GM19240 (cell line): ENCODE measurements at regions not wholly inside any gene's neighbourhood (a gene's known extent, or its start where the extent isn't known, plus 50 kb on each side); places are given as distances from the start of the nearest gene placed in this dataset.

Experiments used
- DNase-seq: peaks from one replicate; pipeline ENCODE4 v3.0.0; 2011; ENCODE audit warnings: low spot score; ENCODE audit not compliant: insufficient read length

GRCh38 chr6:157755746-157756411 lies 67.2 kb upstream of the SNX9 start:
- no peak for DNase-seq

GRCh38 chr6:157756708-157757429 lies 66.2 kb upstream of the SNX9 start:
- DNase-seq: peak; percentile 29

- DNase-seq: no peak
These were observed 65.3 kb upstream of the SNX9 start for GRCh38 chr6:157757430-157758403.

GRCh38 chr6:157758516-157759023 lies 64.5 kb upstream of the SNX9 start:
- no peak for DNase-seq

- DNase-seq: no peak
These were observed 64.0 kb upstream of the SNX9 start for GRCh38 chr6:157759028-157759427.

GRCh38 chr6:157760137-157760536 lies 62.9 kb upstream of the SNX9 start:
- no peak for DNase-seq

GRCh38 chr6:157760589-157761330 lies 62.3 kb upstream of the SNX9 start:
- DNase-seq: no peak

- DNase-seq: no peak
These were observed 61.6 kb upstream of the SNX9 start for GRCh38 chr6:157761331-157761921.

GRCh38 chr6:157761926-157762325 lies 61.1 kb upstream of the SNX9 start:
- DNase-seq: no peak

GRCh38 chr6:157762636-157763035 lies 60.4 kb upstream of the SNX9 start:
- no peak for DNase-seq

- DNase-seq: no peak
These were observed 59.7 kb upstream of the SNX9 start for GRCh38 chr6:157763129-157763903.

- DNase-seq: no peak
These were observed 59.2 kb upstream of the SNX9 start for GRCh38 chr6:157763904-157764177.

GRCh38 chr6:157764178-157765068 lies 58.6 kb upstream of the SNX9 start:
- DNase-seq: no peak

GRCh38 chr6:157766901-157767774 lies 55.9 kb upstream of the SNX9 start:
- DNase-seq: no peak

GRCh38 chr6:157767775-157768156 lies 55.3 kb upstream of the SNX9 start:
- no peak for DNase-seq

- DNase-seq: peak; percentile 19
These were observed 54.7 kb upstream of the SNX9 start for GRCh38 chr6:157768304-157768703.

GRCh38 chr6:157768863-157769551 lies 54.0 kb upstream of the SNX9 start:
- no peak for DNase-seq
